HG03432 (cell line): ENCODE measurements at regions not wholly inside any gene's neighbourhood (a gene's known extent, or its start where the extent isn't known, plus 50 kb on each side); places are given as distances from the start of the nearest gene placed in this dataset.
A peak's percentile ranks its signal among the peaks of the same experiment; 100 is the strongest.

Source experiments
- ATAC-seq: cut with Tn5 transposase; IDR thresholded peaks from one replicate; pipeline ENCODE4 v1.9.1; 2021; ENCODE audit warnings: mild to moderate bottlenecking, moderate library complexity; ENCODE audit not compliant: unreplicated experiment

DNA sequence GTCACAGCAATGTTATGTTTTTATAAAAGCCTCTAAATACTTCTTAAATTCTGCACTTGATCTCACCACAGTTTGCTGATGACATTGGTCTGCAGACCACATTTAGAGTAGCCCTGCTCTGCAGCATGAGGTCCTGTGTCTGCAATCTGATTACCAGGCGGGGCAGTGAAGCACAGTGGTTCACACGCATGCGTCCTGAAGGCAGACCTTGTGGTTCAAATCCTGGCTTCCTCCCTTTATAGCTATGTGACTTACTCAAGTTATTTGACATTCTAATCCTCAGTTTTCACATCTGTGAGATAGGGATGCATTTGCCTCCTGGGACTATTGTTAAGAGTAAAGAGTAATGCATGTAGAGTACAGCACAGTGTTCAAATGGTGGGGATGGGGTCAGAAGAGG is 50.3 kb downstream of the BMAL2 start:
- no peak for ATAC-seq

DNA sequence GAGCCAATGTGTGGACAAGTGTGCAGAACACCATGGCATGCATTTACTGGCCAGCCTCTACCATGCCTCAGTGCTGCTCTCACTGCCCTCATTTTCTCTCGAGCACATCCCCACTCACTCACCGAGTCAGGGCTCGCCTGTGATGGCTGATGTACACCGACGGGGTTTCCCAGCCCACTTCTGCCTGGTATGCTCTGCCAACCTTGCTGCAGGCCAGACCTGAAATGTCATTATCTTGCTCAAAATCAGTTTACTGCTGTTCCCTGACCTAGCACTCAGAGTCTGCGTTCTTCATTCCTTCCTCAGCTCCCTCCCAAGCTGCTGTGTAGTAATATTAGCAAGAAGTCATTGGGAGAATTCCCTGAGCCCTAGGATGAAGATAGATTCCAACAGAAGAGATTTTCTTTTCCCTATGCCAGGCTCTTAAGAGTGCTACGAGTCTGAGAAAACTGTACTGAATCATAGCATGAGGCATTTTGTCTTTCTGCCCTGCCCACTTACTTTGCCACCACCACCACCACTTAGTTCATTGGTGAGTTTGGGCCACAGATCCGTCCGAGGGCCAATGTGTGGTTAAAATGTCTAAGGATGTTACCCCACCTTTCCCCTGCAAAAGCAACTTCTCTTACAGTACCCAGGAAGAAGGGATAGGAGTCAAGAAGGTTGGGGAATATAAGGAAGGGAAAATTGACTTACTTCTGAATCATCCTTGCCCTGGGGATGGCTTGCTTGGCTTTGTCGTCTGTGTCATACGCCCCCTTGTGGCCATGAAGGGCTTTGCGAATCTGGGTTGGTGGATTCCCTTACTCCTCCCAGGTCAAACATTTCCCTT is 51.0 kb downstream of the BMAL2 start:
- ATAC-seq, result peak; percentile 80

DNA sequence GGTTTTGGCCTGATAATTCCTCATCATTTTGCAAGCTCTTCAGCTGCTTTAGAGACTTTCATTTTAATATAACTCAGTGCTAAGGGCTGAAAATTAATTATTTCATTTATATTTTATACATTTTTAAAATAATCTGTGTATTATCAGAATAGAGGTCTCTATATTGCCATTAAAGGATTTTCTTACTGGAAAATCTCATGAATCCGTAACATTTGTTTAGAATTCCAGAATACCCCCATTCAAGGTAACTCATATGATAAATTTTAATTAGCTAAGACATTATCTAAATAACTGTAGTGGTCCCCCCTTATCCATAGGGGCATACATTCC is 51.6 kb downstream of the BMAL2 start:
- ATAC-seq, result no peak

DNA sequence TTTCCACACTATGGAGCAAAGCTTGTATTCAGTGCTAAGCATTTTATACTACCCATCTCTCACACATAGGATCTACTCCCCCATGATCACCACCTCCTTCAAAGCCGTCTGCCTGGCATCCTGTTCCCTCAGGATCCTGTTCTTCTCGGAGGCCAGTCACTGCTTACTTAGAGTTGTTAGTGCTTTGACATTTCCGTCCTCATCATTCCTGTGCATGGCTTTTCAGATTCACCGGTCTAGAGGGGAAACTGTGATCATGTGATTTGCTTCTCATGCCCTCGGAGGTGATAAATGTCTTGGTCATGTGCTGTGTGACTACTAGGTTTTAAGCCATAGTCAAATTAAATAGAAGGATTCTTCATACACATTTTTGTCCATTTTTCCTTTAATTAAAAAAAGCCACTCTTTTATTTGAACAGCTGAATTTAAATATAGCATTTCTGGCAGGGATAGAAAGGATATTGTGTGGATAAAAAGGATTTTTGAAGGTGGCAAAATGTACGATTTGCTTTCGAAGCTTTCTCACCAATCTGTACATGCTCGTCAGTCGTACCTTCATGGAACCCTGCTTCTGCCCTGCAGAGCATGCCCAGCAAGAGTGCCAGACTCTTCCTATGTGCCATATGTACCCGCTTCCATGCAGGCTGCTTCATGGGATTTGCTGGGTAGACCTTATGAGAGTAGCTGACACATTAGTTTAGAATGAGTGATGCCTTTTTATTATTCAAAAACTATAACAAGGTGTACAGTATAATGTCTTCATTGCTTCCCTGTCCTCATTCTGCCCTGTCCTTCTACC is 53.3 kb downstream of the BMAL2 start:
- ATAC-seq, result no peak

DNA sequence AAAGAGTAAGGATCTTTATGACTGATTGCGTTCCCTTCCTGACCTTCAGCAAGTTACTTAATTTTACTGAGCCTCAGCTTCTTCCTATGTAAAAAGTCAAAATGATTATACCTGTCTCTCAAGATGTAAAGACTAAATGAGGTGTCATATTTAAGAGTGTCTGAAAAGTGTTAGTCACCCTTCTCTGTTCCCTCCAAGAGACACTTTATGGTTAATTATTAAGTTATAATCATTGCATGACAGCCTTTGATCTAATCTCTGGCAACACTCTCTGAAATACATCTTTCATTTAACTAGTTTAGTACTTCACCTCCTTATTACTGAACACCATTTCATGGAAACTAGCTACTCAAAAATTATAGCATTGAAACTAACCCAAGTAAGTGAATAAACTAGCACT is 54.8 kb downstream of the BMAL2 start:
- no peak for ATAC-seq

DNA sequence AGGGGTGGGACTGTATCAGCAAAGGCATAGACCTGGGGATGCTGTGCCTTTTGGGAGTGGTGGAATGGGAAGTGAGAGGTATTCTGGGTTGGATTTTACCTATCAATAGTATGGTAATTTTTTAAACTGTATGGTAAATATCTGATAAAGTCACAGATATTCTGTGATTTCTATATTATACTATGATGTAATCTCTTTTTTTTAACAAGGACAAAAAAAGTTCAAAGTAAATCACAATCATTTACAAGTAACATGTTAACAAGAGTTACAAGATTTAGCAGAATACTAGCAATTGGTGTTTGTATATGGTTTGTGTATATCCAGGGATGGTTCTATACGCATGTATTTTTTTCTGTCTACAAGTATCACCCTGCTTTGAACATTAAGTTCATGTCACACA is 56.0 kb downstream of the BMAL2 start:
- no peak for ATAC-seq

DNA sequence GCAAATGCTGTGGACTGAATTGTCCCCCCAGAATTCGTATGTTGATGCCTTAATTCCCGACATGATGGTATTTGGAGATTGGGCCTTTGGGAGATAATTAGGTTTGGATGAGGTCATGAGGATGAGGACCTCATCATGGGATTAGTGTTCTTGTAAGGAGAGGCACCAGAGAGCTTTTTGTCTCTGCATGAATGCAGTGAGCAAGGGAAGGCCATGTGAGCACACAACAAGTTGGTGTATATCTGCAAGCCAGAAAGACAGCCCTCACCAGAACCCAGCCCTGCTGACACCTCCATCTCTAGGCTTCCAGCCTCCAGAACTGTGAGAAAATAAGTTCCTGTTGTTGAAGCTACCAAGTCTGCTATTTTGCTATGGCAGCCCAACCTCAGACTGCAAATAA is 51.9 kb upstream of the SMCO2 start:
- no peak for ATAC-seq

DNA sequence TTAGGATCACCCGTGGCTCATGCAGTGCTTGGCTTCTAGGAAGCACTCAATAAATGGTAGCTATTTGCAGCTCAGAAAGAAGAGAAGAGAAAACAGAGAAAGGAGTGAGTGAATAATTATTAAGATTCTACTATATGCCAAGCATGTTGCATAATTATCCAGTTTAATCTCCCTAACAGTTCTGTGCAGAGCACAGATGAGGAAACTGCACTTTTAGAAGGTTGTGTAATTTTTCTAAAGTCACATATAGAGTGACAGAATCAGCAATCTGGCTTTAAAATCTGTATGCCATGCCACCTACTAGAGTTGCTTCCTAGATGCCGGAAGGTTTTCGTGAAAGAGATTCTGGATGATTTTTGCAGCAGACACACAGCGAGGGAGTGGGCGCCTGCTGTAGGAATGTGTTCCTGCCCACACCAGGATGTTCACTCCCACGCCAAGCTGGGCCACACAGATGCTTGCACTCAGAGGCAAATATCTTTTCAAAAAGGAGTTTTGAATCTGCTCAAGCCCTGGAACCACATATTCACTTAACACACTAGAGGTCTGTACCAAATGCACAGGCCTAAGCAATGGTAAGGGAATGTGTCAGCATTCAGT is 50.2 kb upstream of the SMCO2 start:
- no peak for ATAC-seq
